Mesothelial cell of epicardium (in vitro differentiated cells): ENCODE measurements at regions not wholly inside any gene's neighbourhood (a gene's known extent, or its start where the extent isn't known, plus 50 kb on each side); places are given as distances from the start of the nearest gene placed in this dataset.

Experiments used
- DNase-seq, 2 experiments: peaks; one replicate each; pipeline ENCODE4 v3.0.0; 2021; ENCODE audit warnings: low spot score in 2 of 2; ENCODE audit not compliant: unreplicated experiment in 2 of 2
- H3K27ac Mint-ChIP-seq: 2 replicates; pipeline ENCODE4 v1.8.0; 2021; ENCODE audit warnings: mixed read lengths
- H3K27me3 Mint-ChIP-seq: 2 replicates; pipeline ENCODE4 v1.8.0; 2021; ENCODE audit warnings: low read depth, mixed read lengths
- H3K36me3 Mint-ChIP-seq: 2 replicates; pipeline ENCODE4 v1.8.0; 2021; ENCODE audit warnings: mixed read lengths
- H3K4me1 Mint-ChIP-seq: 2 replicates; pipeline ENCODE4 v1.8.0; 2021; ENCODE audit warnings: mixed read lengths
- H3K4me3 Mint-ChIP-seq: 2 replicates; pipeline ENCODE4 v1.8.0; 2021; ENCODE audit warnings: mild to moderate bottlenecking, moderate library complexity, mixed read lengths
- H3K9me3 Mint-ChIP-seq: 2 replicates; pipeline ENCODE4 v1.8.0; 2021; ENCODE audit warnings: mixed read lengths
- CTCF ChIP-seq: fragments of 200-600 bp; sonication (generic); IDR thresholded peaks from one replicate; pipeline ENCODE4 v1.5.0; 2021; ENCODE audit warnings: antibody characterized with exemption; ENCODE audit not compliant: unreplicated experiment

DNA sequence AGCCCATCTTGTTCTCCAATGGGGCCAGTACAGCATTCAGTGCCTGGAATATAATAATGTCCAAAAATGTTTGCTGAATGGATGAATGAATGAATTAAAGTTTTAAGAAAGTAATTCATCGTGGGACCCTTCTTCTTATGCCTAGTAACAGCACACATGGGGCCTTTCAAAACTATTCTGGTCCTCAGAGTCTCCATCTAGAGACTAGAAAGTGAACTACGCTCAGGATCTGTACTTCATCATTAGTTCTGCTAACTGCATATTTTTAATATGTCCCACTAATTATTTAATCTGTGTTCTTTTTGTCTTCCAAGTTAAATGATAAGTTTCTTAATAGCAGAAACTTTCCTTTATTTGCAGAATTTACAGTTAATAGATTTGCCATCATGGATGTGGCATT lies 172.5 kb downstream of the SMAD2 start:
- no peak overlapping the region for H3K4me3 Mint-ChIP-seq
- DNase-seq: no peak
- H3K9me3 Mint-ChIP-seq: peaks cover 32% of the 10 kb centered on the region
- H3K36me3 Mint-ChIP-seq: peaks cover 5% of the 10 kb centered on the region
- TF ChIP-seq CTCF: peak; percentile 19
- H3K4me1 Mint-ChIP-seq: no peaks in the 10 kb centered on the region
- no peak overlapping the region for H3K27ac Mint-ChIP-seq
- peaks cover 27% of the 10 kb centered on the region for H3K27me3 Mint-ChIP-seq

GRCh38 chr18:47756364-47757016 lies 174.0 kb downstream of the SMAD2 start:
- no peak overlapping the region for H3K4me3 Mint-ChIP-seq
- H3K4me1 Mint-ChIP-seq: no peaks in the 10 kb centered on the region
- H3K9me3 Mint-ChIP-seq: peaks cover 25% of the 10 kb centered on the region
- H3K36me3 Mint-ChIP-seq: peaks cover 5% of the 10 kb centered on the region
- DNase-seq: peak in 1 of 2 experiments; percentile 69
- H3K27ac Mint-ChIP-seq: no peak overlapping the region
- H3K27me3 Mint-ChIP-seq: peaks cover 31% of the 10 kb centered on the region
- TF ChIP-seq CTCF: peak; percentile 84

DNA sequence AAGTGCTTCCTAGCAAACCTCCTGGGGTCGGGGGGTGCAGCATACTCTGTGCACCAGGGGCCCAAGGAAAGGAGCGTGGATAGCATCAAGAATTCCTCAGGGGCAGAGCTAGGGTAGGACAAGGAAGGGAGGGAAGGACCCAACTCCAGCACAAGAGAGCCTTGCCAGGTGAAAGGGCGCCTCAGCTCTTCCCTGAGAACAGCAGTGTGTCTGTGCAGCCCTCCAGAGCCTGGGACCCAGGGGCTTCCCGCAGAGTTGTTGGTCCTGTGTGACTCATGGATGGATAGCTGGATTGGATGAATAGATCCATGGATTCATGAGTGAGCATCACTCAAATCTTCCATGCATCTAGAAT lies 175.4 kb downstream of the SMAD2 start:
- peaks cover 1% of the 10 kb centered on the region for H3K36me3 Mint-ChIP-seq
- peaks cover 40% of the 10 kb centered on the region for H3K27me3 Mint-ChIP-seq
- no peak for TF ChIP-seq CTCF
- peak in 1 of 2 experiments; percentile 32 for DNase-seq
- no peak overlapping the region for H3K27ac Mint-ChIP-seq
- peaks cover 16% of the 10 kb centered on the region for H3K9me3 Mint-ChIP-seq
- no peak overlapping the region for H3K4me3 Mint-ChIP-seq
- H3K4me1 Mint-ChIP-seq: no peaks in the 10 kb centered on the region

DNA sequence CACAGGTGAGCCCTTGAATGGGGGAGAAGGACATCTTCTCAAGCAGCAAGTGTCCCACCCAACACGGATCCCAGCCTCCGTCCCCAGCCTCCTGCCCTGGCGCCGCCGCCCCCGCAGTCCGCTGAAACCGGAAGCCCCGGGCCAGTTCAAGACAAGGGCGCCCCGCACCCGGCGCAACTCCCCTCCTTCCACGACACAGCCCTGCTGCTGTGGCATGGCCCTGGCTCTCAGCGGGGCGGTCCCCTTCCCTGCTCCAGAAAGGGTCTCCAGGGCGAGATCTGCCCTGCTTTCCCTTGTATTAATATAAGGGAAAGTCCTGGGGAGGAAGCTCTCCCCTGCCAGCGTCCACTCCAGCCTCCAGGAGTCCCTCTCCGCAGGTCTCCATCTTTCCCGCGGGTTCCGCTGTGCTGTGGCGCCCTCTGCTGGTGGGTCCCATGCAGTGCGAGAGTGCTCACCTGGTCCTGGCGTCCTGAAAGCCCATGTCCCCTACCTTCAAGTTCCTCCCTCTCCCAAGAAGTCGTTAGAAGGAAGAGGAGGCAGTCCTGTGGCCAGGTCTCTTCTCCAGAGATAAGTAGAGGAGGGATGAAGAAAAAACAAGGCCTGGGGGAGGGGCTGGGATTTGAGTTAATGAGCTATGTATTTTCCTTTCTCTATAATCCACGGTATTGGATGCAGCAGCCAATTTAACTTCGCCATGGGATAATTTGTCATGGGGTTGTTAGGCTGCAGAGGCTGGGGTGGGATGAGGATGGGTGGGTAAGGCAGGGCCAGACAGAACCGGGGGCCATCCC lies 176.0 kb downstream of the SMAD2 start:
- Mint-ChIP-seq H3K27ac (no peak overlapping the region), H3K9me3 (peaks cover 13% of the 10 kb centered on the region), H3K36me3 (peaks cover 1% of the 10 kb centered on the region), H3K27me3 (peaks cover 40% of the 10 kb centered on the region), H3K4me1 (no peaks in the 10 kb centered on the region), H3K4me3 (no peak overlapping the region)
- peak; percentile 74 for TF ChIP-seq CTCF
- peak in 1 of 2 experiments; percentile 65 for DNase-seq

DNA sequence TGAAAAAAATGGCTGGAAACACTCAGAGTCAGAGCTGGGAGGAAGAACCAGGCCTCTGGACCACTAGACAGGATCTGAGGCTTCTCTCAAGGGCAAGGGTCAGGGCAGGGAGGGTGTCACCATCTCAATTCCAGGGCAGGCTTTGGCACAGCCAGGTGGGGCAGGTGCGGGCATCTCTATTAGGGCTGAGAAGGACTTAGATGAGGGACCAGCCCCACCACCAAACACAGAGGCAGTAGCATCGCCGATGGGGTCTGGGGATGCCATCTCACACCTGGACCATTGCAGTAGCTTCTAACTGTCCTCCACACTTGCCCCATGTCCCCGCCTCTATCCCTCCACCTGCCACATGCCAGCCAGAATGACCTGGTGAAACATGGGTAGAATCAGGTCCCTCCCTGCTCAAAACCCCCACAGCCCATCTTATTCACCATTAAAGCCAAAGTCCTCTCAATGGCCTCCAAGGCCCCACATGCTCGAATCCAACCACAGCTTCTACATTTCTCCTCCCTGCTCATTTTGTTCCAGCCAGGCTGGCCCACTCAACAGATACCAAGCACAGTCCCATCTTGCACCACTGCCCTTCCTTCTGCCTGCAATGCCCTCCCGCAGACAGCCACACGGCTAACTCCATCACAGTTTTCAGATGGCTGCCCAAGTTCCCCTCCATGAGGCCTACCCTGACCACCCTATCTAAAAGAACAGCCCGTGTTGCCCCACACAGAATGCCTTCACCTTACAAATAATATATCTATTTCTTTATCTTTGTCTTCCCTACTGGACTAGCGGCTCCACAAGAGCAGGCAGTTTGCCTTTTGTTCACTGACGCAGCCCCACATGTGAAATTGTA lies 177.4 kb downstream of the SMAD2 start:
- no peaks in the 10 kb centered on the region for H3K36me3 Mint-ChIP-seq
- peaks cover 46% of the 10 kb centered on the region for H3K27me3 Mint-ChIP-seq
- TF ChIP-seq CTCF: no peak
- H3K27ac Mint-ChIP-seq: no peak overlapping the region
- no peaks in the 10 kb centered on the region for H3K4me1 Mint-ChIP-seq
- peak in 1 of 2 experiments; percentile 9 for DNase-seq
- H3K9me3 Mint-ChIP-seq: peaks cover under 1% of the 10 kb centered on the region
- no peak overlapping the region for H3K4me3 Mint-ChIP-seq
